OCI-LY7 (cell line): ENCODE measurements at regions not wholly inside any gene's neighbourhood (a gene's known extent, or its start where the extent isn't known, plus 50 kb on each side); places are given as distances from the start of the nearest gene placed in this dataset.

Source experiments
- BruUV-seq: library from RNA; stranded (reverse); fragments of 400-500 nt; replicated peaks from 2 replicates; lab custom pipeline; 2021; lab: Mats Ljungman, UMichigan
- CTCF ChIA-PET: fragments of 300-600 bp; sonication (Branson Sonifier 250); formaldehyde crosslinking; loops from one replicate; lab custom pipeline; 2022; ENCODE audit warnings: antibody characterized with exemption; ENCODE audit not compliant: unreplicated experiment; lab: Charles Lee
- POLR2A ChIA-PET: fragments of 300-600 bp; sonication (Branson Sonifier 250); formaldehyde crosslinking; loops from one replicate; lab custom pipeline; 2022; ENCODE audit warnings: antibody characterized with exemption; lab: Charles Lee
- DNase-seq: peaks from one replicate; pipeline ENCODE4 v3.0.0-alpha.2; 2015; ENCODE audit warnings: low spot score
- H2AFZ ChIP-seq: fragments of 200-600 bp; sonication (generic), shearing (Covaris generic); 2 replicates; pipeline ENCODE4 v1.6.1; 2014; ENCODE audit warnings: mild to moderate bottlenecking, antibody characterized with exemption, low read length, moderate library complexity
- H3K27ac ChIP-seq: fragments of 200-600 bp; sonication (generic); 2 replicates; pipeline ENCODE4 v1.5.1; 2014; ENCODE audit warnings: mixed run types, low read depth, mild to moderate bottlenecking, moderate library complexity, low read length, inconsistent platforms; ENCODE audit not compliant: poor library complexity, severe bottlenecking
- H3K36me3 ChIP-seq: fragments of 200-600 bp; sonication (generic); 2 replicates; pipeline ENCODE4 v1.6.1; 2014; ENCODE audit warnings: mild to moderate bottlenecking, antibody characterized with exemption, low read length, moderate library complexity, mixed read lengths; ENCODE audit not compliant: insufficient read depth
- H3K4me1 ChIP-seq: fragments of 200-600 bp; sonication (generic); 2 replicates; pipeline ENCODE4 v1.5.1; 2014; ENCODE audit warnings: mild to moderate bottlenecking, low read length; ENCODE audit not compliant: insufficient read depth, poor library complexity, severe bottlenecking
- H3K4me2 ChIP-seq: fragments of 200-600 bp; sonication (generic); 2 replicates; pipeline ENCODE4 v1.6.1; 2014; ENCODE audit warnings: mild to moderate bottlenecking, low read length
- H3K4me3 ChIP-seq: fragments of 200-600 bp; sonication (generic); 2 replicates; pipeline ENCODE4 v1.5.1; 2014; ENCODE audit warnings: mild to moderate bottlenecking, low read depth, low read length; ENCODE audit not compliant: poor library complexity, severe bottlenecking
- H3K79me2 ChIP-seq: fragments of 200-600 bp; sonication (generic); 2 replicates; pipeline ENCODE4 v1.6.1; 2016; ENCODE audit warnings: low read depth, mild to moderate bottlenecking, low read length, moderate library complexity, mixed read lengths; ENCODE audit not compliant: insufficient read depth
- H3K9me2 ChIP-seq: fragments of 200-600 bp; sonication (generic); 2 replicates; pipeline ENCODE4 v1.6.1; 2016; ENCODE audit warnings: mild to moderate bottlenecking, low read length, mixed read lengths; ENCODE audit not compliant: insufficient read depth
- H3K9me3 ChIP-seq: fragments of 200-600 bp; sonication (generic); 2 replicates; pipeline ENCODE4 v1.6.1; 2014; ENCODE audit warnings: mild to moderate bottlenecking, mixed run types, low read length, mixed read lengths
- H4K20me1 ChIP-seq: fragments of 200-600 bp; sonication (generic); 2 replicates; pipeline ENCODE4 v1.6.1; 2014; ENCODE audit warnings: mild to moderate bottlenecking, antibody characterized with exemption, low read length, moderate library complexity, mixed read lengths; ENCODE audit not compliant: insufficient read depth
- CTCF ChIP-seq: fragments of 200-600 bp; sonication (generic); conservative IDR thresholded peaks from 2 replicates; pipeline ENCODE4 v1.5.1; 2014; ENCODE audit warnings: mild to moderate bottlenecking, antibody characterized with exemption, low read length, moderate library complexity, mixed read lengths
- EZH2phosphoT487 ChIP-seq: fragments of 200-600 bp; sonication (generic); IDR thresholded peaks from 2 replicates; pipeline ENCODE4 v1.6.1; 2018; ENCODE audit warnings: low read depth, borderline replicate concordance, mild to moderate bottlenecking, mixed run types, antibody characterized with exemption, low read length, moderate library complexity, mixed read lengths
- intact Hi-C: fragments of 100-400 bp; cut with micrococcal nuclease; formaldehyde crosslinking; loops from one replicate; pipeline ENCODE4 v1.10.0; 2022; ENCODE audit not compliant: unreplicated experiment

GRCh38 chr3:157793745-157794144, 290.5 kb upstream of the VEPH1 start:
- no peak overlapping the region for H3K4me3 ChIP-seq
- no peaks in the 10 kb centered on the region for H3K9me3 ChIP-seq
- no peaks in the 10 kb centered on the region for H3K79me2 ChIP-seq
- no peaks in the 10 kb centered on the region for H3K36me3 ChIP-seq
- no peak overlapping the region for H2AFZ ChIP-seq
- POLR2A ChIA-PET, result no interaction called here
- CTCF ChIA-PET, result no interaction called here
- no peak overlapping the region for H3K4me2 ChIP-seq
- H3K4me1 ChIP-seq, result no peaks in the 10 kb centered on the region
- H4K20me1 ChIP-seq, result no peaks in the 10 kb centered on the region
- TF ChIP-seq EZH2phosphoT487 (no peak), CTCF (no peak)
- DNase-seq, result no peak
- BruUV-seq, result no TSS peak
- H3K9me2 ChIP-seq, result no peaks in the 10 kb centered on the region
- intact Hi-C loops, result no loop called here
- H3K27ac ChIP-seq, result no peak overlapping the region

- DNase-seq, result no peak
- Histone ChIP-seq H3K9me2 (no peaks in the 10 kb centered on the region), H3K9me3 (no peaks in the 10 kb centered on the region), H3K4me2 (no peak overlapping the region), H3K79me2 (no peaks in the 10 kb centered on the region), H3K27ac (no peak overlapping the region), H3K4me3 (no peak overlapping the region), H3K4me1 (no peaks in the 10 kb centered on the region), H3K36me3 (no peaks in the 10 kb centered on the region), H4K20me1 (no peaks in the 10 kb centered on the region), H2AFZ (no peak overlapping the region)
- no TSS peak for BruUV-seq
- intact Hi-C loops, result no loop called here
- ChIA-PET POLR2A (interaction anchor here (1.1 kb wide), 1 partner anchor 32 kb away, joined by 4 read pairs; no protein-coding TSS in a partner anchor), CTCF (no interaction called here)
- TF ChIP-seq CTCF, result no peak
- no peak for TF ChIP-seq EZH2phosphoT487
These were observed 285.9 kb upstream of the VEPH1 start for GRCh38 chr3:157789162-157789561.

- Histone ChIP-seq H3K4me2 (no peak overlapping the region), H3K9me2 (no peaks in the 10 kb centered on the region), H3K79me2 (no peaks in the 10 kb centered on the region), H3K9me3 (no peaks in the 10 kb centered on the region), H3K4me1 (no peaks in the 10 kb centered on the region), H2AFZ (no peak overlapping the region), H3K27ac (no peak overlapping the region), H3K4me3 (no peak overlapping the region), H3K36me3 (no peaks in the 10 kb centered on the region), H4K20me1 (no peaks in the 10 kb centered on the region)
- no TSS peak for BruUV-seq
- intact Hi-C loops, result no loop called here
- CTCF ChIA-PET, result no interaction called here
- no peak for DNase-seq
- POLR2A ChIA-PET, result interaction anchor here (0.6 kb wide), 1 partner anchor 24 kb away, joined by 3 read pairs; no protein-coding TSS in a partner anchor
- no peak for TF ChIP-seq EZH2phosphoT487
These were observed 283.4 kb upstream of the VEPH1 start for GRCh38 chr3:157786618-157787017.
